HG02798 (cell line): ENCODE measurements at regions not wholly inside any gene's neighbourhood (a gene's known extent, or its start where the extent isn't known, plus 50 kb on each side); places are given as distances from the start of the nearest gene placed in this dataset.

Source experiments
- ATAC-seq: cut with Tn5 transposase; IDR thresholded peaks from one replicate; pipeline ENCODE4 v1.9.1; 2021; ENCODE audit warnings: mild to moderate bottlenecking; ENCODE audit not compliant: unreplicated experiment, poor library complexity

- ATAC-seq, result no peak
These were observed 139.3 kb downstream of the IRF8 start for GRCh38 chr16:86037999-86038925.

GRCh38 chr16:86038926-86039310, 140.0 kb downstream of the IRF8 start:
- no peak for ATAC-seq

- ATAC-seq, result no peak
These were observed 140.6 kb downstream of the IRF8 start for GRCh38 chr16:86039606-86040005.

GRCh38 chr16:86040496-86040895, 141.5 kb downstream of the IRF8 start:
- ATAC-seq, result no peak

GRCh38 chr16:86041215-86041614, 142.3 kb downstream of the IRF8 start:
- ATAC-seq, result no peak

GRCh38 chr16:86041807-86042206, 142.8 kb downstream of the IRF8 start:
- ATAC-seq, result no peak

GRCh38 chr16:86042393-86042792, 143.4 kb downstream of the IRF8 start:
- ATAC-seq, result no peak

- no peak for ATAC-seq
These were observed 144.2 kb downstream of the IRF8 start for GRCh38 chr16:86042996-86043725.

GRCh38 chr16:86044241-86044671, 145.3 kb downstream of the IRF8 start:
- no peak for ATAC-seq

GRCh38 chr16:86044881-86045590, 146.1 kb downstream of the IRF8 start:
- no peak for ATAC-seq

GRCh38 chr16:86045591-86045971, 146.6 kb downstream of the IRF8 start:
- ATAC-seq, result no peak

GRCh38 chr16:86046026-86046425, 147.1 kb downstream of the IRF8 start:
- no peak for ATAC-seq

- no peak for ATAC-seq
These were observed 147.8 kb downstream of the IRF8 start for GRCh38 chr16:86046667-86047270.

GRCh38 chr16:86048221-86048620, 149.3 kb downstream of the IRF8 start:
- ATAC-seq, result no peak

- ATAC-seq, result no peak
These were observed 150.1 kb downstream of the IRF8 start for GRCh38 chr16:86048882-86049585.

GRCh38 chr16:86049641-86050040, 150.7 kb downstream of the IRF8 start:
- ATAC-seq, result no peak

GRCh38 chr16:86050111-86050510, 151.1 kb downstream of the IRF8 start:
- ATAC-seq, result no peak

GRCh38 chr16:86050591-86051367, 151.8 kb downstream of the IRF8 start:
- ATAC-seq, result no peak
